CD4-positive, alpha-beta T cell treated with Interleukin-15 for 1 hour (primary cell): ENCODE measurements at regions not wholly inside any gene's neighbourhood (a gene's known extent, or its start where the extent isn't known, plus 50 kb on each side); places are given as distances from the start of the nearest gene placed in this dataset.
"Not testable (repeated sequence)": the region's sequence is repeated elsewhere in the genome, so short reads cannot be mapped to it uniquely, and the experiment has no call there.

Experiments
- DNase-seq: peaks from one replicate; pipeline ENCODE4 v3.0.0-alpha.2; 2020

DNA sequence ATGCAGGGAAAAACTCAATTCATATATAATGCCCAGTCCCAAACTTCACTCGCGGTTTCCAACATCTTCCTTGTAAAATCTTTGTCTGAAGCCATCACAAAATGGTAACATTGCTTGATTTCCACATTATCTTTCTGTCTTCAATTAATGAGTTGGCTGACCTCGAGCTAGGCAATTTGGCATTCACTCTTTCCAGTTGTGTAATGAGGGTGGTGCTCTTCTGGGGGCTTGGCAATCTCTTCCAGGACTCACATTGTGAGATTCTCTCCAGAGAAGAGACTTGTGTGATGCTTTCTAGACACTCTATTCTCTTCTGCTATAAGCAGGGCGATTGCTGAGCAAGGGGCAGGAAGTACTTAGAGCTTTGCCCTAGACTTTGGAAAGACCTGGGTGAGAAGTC lies 179.5 kb downstream of the JCAD start:
- no peak for DNase-seq

DNA sequence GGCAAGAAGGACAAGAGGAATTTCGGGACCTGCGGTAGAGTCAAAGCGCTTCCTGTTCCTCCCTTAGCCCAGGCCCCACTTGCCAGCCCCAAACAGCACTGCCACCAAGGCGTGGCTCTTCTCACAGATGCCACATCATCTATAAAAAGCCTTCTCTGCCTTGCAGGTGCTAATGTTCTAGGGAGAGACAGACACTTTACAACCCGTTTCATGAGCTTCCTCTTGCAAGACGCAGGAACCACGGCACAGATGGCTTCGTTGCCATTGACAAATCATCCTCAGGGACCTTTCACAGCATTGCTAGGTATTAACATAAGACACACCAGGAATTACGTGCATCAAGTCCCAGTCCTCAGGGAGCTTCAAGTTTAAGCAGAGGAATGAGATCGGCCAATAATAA lies 180.9 kb downstream of the JCAD start:
- DNase-seq = no peak

DNA sequence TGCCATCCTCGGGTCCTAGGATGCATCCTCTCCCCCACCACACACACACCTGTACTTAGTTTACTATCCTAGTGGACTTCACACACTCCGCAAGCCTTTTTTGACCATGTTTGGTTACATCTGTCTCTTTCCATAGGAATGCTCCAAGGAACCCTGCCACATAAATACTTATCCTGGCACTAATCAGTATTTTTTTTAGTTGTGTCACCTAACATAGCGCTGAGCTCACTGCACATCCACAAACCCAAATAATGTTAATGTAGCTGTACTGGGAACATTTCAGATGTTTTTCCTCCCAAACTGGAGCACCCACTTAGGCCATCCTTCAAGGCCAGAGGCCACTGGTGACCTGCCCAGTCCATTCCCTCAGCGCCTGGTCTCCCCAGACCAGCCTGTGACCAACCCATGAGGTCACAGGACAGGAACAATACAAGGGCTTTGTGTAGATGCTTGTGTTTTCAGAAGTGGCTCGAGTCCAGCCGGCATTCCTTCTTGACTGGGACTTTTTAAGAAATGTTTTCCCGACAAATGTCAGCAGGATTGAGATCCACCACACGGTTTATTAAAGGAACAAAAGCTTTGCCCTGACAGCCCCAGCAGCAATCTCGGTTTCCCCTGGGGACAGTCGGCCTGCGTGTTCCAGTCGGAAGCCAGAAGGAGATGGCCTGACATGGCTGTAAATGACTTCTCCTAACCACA lies 181.4 kb downstream of the JCAD start:
- DNase-seq = no peak

DNA sequence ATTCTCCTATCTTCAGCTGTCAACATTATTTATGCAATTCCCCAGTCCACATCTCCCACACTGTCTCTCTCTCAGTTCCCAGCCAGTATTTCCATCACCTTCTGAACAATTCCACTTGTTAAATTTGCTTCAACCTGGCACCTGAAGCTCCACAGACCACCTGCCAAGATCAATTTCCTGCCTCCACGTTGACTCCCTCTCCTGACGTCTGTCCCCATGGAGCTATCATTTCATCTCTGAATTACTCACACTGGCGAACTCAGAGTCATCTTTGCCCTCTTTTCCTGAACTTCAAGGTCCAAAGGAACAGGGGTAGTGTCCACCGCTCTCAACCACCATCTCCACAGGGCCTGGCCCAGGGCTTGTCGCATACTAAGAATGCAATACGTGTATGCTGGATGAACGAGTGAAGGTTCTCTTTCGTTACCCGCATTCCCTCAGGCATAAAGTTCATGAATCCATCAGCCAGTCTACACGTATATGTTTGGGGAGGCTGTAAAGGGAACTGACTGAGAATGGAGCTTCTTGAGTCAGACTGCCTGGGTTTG lies 183.3 kb downstream of the JCAD start:
- no peak for DNase-seq

DNA sequence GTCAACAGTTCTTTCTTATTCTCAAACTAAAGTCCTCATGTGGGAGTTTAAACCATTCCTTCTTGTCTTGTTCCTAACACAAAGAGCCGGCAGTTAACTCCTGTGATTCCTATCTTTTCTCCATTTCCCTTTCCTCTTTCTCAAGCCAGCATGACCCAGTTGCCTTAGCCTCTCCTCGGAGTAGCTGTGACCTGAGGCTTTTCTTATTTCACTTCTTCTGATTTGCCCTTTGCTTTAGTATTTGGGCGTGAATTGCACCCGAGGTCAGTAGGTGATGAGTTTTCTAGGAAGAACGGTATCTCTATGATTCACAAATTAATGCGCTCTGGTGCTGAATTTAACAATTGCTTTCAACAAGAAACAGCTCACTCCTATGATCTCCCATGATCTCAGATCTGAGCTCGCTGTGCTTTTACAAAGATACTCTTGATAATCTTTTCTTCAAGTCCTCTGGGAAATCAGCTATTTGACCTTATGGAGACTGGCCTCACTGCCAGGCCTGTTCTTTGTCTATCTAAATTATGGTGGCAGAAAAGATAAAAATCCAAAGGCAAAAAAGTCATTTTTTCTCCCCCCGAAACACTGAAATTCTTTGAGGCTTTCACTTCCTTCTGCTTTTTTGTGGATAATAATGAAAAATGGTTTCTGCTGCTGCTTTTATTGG lies 184.6 kb downstream of the JCAD start:
- no peak for DNase-seq

DNA sequence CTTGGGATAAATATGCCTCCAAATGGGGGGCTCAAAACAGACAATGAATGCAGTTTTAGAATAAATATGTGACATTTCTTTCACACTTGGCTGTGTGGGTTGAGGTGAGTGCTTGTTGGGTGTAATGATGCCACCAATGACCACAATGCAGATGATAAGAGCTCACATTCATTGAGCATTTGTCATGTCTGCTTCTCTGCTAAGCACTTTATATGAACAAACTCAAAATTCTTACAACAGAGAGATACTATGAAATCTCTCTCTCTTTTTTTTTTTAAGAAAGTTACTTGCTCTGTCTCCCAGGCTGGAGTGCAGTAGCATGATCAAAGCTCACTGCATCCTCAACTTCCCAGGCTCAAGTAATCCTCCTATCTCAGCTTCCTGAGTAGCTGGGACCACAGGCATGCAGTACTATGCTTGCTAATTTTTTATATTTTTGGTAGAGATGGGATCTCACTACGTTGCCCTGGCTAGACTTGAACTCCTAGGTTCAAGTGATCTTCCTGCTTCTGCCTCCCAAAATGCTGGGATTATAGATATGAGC lies 185.4 kb downstream of the JCAD start:
- DNase-seq = no peak

DNA sequence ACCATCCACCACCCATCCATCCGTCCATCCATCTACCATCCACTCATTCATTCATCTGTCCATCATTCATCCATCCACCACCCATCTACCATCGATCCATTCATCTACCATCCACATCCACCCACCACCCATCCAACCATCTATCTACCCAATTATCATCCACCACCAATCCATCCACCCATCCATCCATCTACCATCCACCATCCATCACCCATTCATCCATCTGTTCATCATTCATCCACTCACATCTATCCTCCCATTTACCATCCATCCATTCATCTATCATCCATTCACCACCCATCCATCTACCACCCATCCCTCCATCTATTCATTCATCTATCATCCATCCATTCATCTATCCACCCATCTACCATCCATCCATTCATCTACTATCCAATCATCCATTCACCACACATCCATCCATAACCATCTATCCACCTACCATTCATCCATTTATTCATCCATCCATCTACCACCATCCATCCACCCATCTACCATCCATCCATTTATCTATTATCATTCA lies 188.8 kb downstream of the JCAD start:
- DNase-seq = no peak

DNA sequence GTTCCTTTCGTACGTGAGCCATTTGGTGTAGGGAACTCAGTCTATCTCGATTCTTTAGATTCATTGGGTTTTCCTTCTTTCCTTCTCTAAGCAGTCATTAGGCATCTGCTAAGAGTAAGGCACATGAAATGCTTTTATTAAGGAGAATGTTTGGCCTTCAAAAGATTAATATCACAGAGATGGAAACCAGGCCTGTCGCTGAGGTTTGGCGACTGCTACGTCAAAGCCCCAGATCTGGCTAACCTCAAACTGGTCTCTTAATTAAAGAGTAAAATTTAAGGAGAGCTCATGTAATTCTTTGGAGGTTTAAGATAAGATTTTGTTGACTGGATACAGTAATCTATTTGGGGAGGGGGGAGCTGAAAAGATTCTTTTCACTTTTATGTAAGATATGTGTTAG lies 189.8 kb downstream of the JCAD start:
- no peak for DNase-seq

DNA sequence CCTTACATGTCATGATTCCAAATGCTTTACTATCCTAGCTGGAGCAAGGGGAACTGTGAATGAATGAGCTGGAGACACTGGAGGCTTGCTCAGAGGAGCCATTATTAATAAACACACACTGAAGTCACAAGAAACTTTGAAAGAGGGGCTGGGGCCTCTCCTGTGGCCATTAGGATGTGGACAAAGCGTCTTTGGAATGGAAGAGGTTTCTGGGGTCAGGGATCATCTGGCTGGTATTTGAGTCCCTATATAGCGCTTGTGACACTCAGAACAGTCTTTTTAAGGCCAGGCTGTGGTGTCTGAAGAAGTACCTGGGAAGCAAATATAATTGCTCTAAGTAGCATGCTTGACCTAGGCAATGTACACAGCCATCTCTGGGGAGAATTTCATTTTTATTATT lies 193.0 kb downstream of the JCAD start:
- no peak for DNase-seq

DNA sequence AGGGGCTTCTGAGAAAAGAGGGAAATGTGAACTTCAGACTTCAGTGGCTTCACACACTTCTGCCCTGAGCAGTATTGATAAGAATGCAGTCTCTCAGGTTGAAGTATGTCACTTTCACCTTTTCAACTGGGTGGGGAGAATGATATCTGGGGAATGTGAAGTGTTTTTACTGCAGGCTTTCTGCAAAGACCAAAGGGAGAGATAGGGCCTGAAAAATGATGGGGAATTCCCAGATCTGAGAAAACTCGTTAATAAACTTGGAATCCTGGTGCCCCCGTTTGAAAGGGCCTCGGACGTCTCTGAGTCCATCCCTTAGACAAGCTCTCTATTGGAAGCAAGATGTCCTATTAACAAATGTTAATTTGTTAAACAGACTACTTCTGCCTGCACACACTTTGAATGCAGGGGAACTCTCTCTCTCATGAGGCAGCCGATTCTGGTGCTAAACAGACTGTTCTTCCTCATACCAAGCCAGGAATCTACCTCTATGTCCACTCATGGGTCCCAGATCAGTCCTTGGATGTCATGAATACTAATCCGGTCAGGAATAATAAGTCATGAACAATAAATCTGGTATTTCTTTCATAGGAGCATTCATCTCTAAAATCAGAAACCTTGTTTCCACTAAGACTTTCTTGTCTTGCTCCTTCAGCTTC lies 193.6 kb downstream of the JCAD start:
- no peak for DNase-seq

DNA sequence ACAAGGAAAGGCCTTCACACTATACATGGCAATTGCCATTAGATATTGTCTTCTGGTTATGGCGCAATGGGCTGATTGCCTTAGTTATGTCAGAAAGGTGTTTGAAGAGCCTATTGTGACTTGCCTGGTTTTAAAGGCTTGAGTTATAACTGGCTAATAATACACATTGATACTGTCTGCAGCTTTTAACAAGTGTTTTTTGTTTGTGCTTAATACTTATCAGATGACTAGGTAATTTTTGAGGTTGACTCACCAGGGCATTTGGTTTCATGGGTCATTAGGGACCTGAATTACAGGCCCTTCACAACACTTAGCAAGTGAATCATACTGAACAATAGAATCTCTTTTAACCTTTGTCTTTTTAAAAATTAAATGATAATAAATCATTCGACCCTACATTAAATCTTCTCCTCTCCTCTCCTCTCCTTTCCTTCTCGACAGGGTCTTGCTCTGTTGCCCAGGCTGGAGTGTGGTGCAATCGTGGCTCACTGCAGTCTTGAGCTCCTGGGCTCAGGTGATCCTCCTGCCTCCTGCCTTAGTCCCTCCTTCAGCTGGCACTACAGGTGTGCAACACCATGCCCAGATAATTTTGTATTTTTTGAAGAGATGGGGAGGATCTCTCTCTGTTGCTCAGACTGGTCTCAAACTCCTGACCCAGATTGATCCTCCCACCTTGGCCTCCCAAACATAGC lies 196.3 kb downstream of the JCAD start:
- DNase-seq = no peak

DNA sequence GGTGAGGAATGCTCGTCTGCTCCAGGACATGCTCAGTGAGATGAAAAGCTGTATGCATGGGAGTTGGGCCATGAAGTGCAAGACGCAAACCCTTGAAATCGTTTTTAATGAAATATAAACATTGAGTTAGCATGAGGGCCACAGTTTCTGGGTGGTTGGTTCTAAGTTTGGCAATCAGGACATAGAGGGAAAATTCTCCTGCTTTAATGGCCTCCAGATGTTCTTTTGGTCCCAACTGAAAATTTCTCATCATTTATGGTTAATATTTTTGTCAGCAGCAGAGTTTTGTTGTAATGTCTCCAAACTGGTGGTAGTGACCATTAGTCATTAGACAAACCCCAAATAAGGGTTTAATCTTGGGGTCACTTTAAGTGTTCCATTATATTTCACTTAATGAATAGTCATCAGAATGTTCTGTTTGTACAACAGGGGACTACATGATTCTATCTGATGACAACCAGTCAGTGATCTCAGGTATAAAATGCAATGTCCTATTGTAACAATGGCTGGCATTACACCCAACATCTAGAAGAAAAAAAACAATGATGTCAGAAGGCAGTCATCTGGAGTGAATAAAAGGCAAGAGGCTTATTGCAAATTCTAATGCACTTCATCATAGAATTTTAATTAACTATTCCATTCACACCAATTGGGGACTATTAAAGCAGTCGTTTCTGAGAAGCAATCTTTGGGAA lies 197.4 kb downstream of the JCAD start:
- no peak for DNase-seq

DNA sequence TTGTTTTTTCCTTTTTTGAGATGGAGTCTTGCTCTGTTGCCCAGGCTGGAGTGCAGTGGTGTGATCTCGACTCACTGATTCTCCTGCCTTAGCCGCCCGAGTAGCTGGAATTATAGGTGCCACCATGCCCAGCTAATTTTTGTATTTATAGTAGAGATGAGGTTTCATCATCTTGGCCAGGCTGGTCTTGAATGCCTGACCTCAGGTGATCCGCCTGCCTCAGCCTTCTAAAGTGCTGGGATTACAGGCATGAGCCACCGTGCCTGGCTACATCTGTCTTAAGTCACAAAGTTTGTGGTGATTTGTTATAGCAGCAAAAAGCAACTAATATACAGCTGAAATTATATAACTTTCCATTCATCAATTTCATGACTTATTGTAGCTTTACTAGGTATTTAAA lies 198.2 kb downstream of the JCAD start:
- DNase-seq = not testable (repeated sequence)

DNA sequence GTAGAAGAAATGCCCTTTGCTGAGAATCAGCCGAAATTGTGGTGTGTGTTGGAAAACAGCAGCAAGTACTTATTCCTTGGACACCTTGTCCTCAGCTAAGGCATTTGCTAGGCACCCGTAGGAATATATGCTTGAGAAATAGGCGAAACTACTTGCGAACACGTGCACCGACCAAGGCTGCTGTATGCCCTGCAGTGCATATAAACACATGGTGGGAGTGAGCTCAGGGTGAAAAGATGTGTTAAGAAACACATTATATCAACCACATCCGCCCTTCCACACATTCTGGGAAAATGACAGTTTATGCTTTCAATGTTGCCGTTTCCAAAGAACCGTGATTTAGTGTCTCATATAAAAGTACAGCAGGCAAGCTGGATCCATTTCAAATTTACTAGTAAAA lies 199.2 kb downstream of the JCAD start:
- DNase-seq = no peak

DNA sequence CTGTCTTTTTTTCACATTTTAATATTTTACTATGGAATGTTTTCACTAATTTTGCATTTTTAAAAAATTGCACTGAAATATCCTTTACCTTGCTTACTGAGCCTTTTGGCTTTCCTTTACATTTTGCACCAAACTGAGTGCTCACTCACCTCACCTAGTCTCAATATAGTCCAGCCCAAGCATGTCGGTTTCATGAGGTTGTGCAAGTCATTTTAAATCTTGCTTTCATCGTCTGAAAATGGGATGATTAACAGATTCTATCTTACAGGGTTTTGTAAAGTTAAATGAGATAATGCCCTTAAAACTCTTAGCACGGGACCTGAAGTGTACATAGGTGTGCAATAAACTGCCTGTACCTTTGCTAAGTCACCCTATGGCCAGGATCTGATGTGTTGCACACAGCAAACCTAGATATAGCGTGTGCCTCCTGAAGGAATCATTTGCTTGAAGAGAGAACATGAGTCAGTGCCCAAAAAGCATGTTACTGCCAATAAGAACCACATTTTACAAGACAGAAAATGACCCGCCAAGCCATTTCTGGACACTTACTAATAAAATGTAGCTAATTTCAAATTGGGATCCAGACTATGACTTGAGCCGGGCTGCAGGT lies 199.8 kb downstream of the JCAD start:
- DNase-seq = no peak

DNA sequence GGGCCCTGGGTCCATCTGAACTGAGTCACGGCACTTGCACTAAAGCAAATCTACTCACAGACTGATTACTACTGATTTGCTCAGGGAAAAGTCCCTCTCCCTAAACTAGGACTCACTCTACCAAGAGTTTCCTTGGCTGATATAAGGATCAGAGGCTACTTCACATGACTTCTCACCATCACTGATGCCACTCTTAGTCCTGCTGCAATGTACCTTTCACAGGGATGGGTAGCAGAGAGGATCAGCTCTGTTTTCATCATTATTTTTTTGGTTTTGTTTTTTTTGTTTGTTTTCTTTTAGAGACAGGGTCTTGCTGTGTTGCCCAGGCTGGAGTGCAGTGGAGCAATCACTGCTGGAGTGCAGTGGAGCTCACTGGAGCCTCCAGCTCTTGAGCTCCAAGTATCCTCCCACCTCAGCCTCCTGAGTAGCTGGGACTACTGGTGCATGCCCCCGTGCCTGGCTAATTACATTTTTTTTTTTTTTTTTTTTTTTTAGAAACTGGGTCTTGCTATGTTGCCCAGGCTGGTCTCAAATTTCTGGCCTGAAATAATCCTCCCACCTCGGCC lies 200.6 kb downstream of the JCAD start:
- DNase-seq = no peak

DNA sequence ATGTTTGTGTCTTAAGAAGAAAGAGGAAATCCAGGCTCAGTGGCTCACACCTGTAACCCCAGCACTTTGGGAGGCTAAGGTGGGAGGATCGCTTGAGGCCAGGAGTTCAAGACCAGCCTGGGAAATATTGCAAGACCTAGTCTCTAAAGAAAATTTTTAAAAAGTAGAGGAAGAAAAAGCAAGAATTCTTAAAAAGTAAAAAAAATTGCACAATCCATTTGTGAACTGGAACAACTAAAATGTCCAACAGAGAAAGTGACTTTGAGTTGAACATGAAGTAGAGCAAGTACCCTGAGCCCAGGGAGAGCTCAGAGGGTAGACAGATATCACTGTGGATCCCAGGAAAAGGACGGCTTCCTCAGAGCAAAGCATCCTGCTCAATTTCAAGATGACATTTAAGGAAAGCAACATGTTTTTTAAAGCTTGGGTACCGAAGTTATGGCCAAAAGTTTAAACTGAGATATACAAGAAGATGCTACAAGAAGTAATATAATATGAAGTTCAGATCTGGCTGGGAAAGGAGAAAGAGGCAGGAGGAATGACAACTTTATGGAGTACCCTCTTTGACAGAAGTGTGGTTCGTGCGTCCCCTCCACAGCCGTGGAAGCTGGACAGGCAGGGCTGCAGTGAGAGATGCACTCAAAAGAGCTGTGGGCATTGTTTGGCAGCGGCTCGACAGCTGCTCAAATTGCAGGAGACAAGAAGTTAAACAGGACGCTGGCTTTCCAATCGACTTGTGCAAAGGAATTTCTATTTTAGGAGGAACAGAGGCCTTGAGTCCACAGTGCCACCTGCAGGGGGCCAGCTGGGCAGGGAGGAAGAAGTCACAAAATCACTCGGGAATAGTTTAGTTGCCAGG lies 201.3 kb downstream of the JCAD start:
- no peak for DNase-seq

DNA sequence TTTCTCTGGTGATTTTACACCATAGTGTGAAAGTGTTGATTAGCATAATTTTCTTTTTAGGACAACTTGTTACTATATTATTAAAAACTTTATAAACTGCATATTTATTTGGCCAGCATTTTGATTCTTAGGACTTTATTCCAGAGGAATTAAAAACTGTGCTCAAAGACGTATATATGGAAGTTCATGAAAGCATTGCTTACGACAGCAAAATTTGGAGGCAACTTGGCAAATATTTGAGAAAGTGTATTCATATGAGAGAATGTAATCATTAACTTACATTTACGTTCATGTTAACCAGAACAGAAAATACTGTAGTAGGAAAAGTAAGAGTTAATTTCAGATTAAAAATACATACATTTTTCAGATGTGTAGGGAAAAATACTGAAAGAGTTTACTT lies 203.1 kb downstream of the JCAD start:
- no peak for DNase-seq

DNA sequence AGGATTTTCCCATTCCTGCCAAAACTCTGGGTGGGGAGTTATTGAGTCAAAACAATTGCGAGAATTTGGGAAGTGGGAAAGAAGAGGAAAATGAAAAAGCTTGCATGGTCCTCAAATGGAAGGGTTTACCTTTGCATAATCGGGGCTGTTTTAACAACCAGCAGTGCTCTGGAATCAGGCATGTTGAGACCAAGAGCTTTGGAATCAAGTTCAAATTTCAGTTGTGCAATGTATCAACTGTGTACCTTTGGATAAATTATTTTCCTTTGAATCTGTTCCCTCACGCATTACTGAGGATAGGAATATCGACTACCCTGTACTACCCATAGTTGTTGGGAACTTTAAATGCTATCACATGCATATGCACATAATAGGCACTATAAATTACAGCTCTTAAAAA lies 205.5 kb downstream of the JCAD start:
- DNase-seq = no peak

DNA sequence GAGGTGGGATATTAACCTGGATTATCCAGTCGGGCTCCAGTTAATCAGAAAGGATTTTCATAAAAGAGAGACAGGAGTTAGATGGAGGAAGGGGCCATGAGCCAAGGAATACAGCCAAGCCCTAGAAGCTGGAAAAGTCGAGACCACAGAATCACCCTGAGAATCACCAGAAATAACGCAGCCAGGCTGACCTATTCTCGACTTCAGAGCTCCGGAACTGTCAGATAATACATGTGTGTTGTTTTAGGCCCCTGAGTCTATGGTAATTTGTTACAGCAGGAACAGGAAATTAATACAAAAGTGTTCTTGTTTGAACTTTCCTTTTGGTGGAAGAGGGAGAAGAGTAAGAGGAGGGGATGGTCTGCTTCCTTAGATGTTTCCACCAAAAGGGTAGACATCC lies 208.1 kb downstream of the JCAD start:
- no peak for DNase-seq

DNA sequence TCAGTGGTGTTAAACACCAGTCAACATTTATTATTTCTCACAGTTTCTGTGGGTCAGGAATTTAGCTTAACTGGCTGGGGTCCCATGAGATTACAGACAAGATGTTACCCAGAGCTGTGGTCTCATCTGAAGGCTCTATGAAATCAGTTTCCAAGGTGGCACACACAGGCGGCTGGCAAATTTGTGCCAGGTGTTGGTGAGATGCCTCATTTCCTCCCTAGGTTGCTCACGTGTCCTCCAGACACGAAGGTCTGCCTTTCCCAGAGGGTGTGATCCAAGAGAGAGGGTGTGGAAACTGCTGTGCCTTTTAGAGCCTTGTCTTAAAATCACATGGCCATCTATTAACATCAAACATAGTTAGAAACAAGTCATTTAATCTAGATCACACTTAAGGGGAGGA lies 209.0 kb downstream of the JCAD start:
- DNase-seq = no peak
